HG03521 (cell line): ENCODE measurements at regions not wholly inside any gene's neighbourhood (a gene's known extent, or its start where the extent isn't known, plus 50 kb on each side); places are given as distances from the start of the nearest gene placed in this dataset.
"Not testable (repeated sequence)": the region's sequence is repeated elsewhere in the genome, so short reads cannot be mapped to it uniquely, and the experiment has no call there.

Source experiments
- ATAC-seq: cut with Tn5 transposase; IDR thresholded peaks from one replicate; pipeline ENCODE4 v1.9.1; 2021; ENCODE audit warnings: mild to moderate bottlenecking, moderate library complexity; ENCODE audit not compliant: unreplicated experiment

- ATAC-seq, result no peak
These were observed 92.3 kb upstream of the ANKRD10 start for GRCh38 chr13:111007209-111007608.

GRCh38 chr13:111006506-111007031, 91.7 kb upstream of the ANKRD10 start:
- ATAC-seq, result no peak

- no peak for ATAC-seq
These were observed 91.1 kb upstream of the ANKRD10 start for GRCh38 chr13:111005808-111006505.

DNA sequence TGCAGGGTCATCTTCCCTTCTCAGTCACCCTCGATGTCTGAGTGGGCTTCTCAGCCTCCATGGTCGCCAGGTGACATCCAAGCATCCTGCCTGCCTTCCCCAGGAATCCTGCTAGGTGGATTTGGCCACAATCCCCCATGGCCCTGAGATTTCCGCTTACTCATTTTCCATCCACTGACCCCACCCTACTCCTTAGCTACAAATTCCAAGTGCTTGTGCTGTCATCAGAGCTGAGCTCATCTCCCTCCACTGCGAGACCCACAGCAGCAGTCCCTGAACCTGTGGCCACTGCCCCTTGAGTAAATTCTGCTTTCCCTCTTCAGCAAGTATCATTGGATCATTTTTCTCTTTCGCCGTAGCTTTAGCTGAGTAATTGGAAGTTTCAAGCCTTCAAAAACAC, 90.5 kb upstream of the ANKRD10 start:
- no peak for ATAC-seq

DNA sequence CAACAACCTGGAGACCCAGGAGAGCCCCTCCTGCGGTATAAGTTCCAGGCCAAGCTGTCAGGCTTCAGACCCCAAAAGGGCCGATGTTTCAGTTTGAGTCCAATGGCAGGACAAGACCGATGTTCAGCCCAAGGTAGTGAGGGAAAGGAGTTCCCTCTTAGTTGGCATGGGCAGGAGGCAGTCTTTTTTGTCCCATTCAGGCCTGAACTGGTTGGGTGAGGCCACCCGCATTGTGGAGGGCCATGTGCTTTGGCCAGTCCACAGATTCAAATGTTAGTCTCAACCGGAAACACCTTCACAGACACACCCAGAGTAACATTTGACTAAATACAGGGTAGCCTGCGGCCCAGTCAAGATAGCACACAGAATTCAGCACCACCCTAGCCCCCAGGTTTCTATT, 89.6 kb upstream of the ANKRD10 start:
- ATAC-seq, result no peak

- no peak for ATAC-seq
These were observed 86.8 kb upstream of the ANKRD10 start for GRCh38 chr13:111001636-111002035.

GRCh38 chr13:110993788-110994187, 78.9 kb upstream of the ANKRD10 start:
- no peak for ATAC-seq

DNA sequence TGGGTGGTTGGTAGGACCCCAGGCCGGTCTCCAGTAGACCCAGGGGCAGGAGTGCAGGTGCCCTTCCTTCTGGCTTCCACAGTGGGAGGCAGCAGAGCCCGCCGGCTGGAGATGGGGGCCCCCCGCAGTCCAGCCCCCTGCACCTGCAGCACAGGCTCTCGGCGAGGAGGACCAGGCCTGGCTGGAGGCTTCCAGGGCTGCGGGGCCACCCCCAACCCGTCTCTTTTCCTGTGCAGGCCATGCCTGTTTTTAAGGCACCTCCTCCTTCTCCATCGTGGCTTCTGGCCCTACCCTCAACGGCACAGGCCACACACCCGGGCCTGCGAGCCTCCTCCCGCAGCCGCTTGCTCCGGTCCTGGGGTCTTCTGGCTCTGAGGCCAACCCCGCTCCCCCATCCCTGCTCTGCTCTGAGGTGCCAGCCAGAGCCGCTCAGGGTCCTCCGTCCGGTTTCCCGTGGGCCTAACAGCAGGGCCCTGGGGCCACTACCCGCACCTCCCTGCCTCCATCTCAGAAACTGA, 77.2 kb upstream of the ANKRD10 start:
- ATAC-seq, result no peak

DNA sequence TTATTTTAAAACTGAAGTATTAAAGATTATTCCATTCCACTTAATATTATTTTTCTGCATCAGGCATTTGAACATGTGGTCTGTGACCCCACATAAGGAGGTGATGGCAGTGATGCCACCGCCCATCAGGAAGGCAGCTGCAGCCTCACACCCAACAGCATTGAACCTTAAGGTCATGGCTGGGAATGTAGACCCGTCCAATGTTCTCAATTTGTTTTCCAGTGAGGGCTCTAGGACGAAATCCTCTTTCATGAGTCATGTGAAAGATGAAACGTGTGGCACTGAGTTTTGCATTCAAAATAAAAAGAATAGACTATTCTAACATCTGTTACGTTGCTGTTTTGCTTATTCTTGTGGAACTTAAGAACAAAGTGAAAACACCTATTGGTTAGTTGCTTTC, 74.5 kb upstream of the ANKRD10 start:
- no peak for ATAC-seq

DNA sequence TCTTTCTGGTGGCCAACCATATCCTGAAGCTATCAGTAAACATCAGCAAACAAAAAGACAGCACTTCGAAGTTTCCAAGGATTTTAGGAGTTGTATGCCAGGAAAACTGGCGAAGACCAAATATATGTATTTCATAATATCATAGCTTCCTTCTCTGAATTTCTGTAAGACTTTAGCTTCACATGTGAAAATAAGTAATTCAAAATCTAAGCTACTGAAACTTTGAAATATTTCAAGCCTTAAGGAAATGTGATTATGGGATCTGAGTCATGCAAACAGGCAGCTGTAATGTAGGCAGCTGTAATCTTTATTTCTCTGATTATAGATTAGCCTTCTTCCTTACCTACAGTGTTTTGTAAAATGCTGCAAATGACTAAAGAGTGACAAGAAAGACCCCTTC, 70.7 kb upstream of the ANKRD10 start:
- ATAC-seq, result no peak

GRCh38 chr13:110984798-110985197, 69.9 kb upstream of the ANKRD10 start:
- no peak for ATAC-seq

DNA sequence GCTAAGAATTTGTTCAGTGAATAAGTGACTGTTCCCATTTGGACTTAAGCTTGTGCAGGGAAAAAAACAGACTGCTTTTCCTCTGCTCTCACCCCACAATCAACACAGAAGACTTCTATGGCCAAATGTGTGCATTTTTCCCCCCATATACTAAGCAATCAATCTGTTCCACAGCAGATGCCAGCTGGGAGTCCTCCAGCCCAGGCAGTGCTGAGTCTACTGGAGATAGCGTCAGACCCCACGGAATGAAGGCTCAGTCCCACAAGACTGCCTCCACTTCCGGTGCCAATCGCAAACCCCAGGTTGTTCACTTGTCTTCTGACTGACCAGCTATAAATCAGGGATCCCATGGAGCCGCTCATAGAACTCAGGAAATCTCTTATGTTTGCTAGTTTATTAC, 69.5 kb upstream of the ANKRD10 start:
- no peak for ATAC-seq

DNA sequence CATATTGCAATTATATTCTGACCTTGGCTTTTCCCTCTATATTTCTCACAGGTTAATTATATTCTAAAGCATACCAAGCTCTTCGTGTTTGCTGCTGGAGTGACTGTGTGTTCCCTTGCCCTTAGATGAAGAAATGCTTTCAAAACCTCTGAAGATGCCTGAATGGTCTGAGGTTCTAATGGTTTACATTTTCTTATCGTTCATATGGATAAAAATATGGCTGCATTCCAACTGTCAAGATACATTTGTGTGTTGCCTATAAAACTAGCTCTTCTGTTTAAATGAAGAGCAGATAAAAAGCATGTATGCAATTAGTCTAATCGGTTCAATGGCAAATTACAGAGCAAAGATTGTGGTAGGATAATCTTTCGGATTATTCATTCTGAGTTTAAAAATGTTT, 68.4 kb upstream of the ANKRD10 start:
- ATAC-seq, result no peak

GRCh38 chr13:110981379-110981778, 66.5 kb upstream of the ANKRD10 start:
- no peak for ATAC-seq

- no peak for ATAC-seq
These were observed 66.1 kb upstream of the ANKRD10 start for GRCh38 chr13:110980921-110981320.

GRCh38 chr13:110979149-110979548, 64.3 kb upstream of the ANKRD10 start:
- ATAC-seq, result not testable (repeated sequence)

DNA sequence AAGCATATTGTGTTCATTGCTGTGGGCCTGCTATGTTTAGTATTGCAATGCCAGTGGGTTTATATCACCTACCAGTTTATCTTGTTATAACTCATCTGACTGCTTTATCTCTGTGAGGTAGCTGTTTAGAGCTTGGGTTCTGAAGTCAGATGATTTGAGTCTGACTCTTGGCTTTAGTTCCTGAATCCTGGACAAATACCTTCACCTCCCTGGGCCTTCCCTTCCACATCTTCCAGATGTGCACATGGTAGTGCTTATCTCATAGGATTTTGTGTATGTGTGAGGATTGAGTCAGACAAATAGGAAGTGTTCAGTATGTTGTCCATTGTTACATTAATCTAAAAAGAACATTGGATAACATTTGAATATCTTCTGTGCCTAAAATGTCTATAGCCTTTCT, 63.5 kb upstream of the ANKRD10 start:
- ATAC-seq, result no peak

GRCh38 chr13:110976785-110977184, 61.9 kb upstream of the ANKRD10 start:
- no peak for ATAC-seq

DNA sequence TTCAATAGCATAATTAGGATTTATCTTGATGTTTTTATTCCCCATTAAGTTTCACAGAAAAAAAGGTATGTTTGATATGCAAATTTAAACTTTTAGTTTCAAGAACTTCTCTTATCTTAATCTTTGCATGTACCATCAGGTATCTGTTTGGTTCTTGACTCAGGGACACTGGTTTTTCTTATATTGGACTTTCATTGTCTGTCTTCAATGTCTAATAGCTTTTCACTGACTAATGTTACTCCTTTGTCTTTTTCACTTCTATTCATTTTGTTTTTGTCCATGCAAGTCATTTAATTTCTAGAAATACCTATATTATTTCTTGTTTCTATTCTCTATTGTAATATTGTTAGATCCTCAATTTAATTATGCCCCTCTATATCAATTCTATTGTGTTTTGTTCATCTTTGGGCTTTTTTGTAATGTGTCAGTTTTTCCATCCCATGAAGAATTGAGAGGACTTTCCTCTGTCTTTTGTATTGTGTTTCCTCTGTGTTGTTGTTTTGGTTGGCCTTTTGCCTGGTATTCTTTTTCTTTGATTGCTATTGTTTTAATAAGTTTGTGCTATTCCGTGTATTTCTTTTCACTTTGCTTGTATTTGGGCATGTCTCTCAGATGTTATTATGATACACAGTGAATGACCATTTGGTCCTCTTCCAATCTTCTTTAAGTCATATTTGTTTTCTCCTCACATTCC, 58.3 kb upstream of the ANKRD10 start:
- ATAC-seq, result no peak

GRCh38 chr13:110971486-110971885, 56.6 kb upstream of the ANKRD10 start:
- ATAC-seq, result no peak

DNA sequence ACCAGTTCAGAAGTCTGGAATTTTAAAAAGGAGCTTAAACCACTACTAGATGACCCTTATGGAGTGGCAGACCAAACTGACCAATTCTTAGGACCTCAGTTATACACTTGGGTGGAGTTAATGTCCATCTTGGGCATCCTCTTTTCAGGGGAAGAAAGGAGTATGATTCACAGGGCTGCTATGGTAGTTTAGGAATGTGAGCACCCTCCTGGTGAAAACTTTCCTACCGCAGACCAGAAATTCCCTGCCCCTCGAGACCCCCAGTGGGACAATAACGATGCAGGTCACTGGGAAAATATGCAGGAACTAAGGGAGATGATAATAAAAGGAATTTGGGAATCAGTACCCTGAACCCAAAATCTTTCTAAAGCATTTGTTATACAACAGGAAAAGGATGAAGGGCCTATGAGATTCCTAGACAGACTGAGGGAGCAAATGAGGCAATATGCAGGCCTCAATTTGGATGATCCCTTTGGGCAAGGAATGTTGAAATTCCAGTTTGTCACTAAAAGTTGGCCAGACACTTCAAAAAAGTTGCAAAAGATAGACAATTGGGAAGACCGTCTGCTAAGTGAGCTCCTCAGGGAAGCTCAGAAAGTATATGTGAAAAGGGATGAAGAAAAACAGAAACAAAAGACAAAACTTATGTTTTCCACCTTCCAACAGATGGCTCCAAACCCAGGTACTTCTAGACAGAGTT, 52.4 kb upstream of the ANKRD10 start:
- ATAC-seq, result not testable (repeated sequence)

GRCh38 chr13:110965755-110966134, 50.9 kb upstream of the ANKRD10 start:
- no peak for ATAC-seq
